Gastroesophageal sphincter (tissue), 4 donors: ENCODE measurements at regions not wholly inside any gene's neighbourhood (a gene's known extent, or its start where the extent isn't known, plus 50 kb on each side); places are given as distances from the start of the nearest gene placed in this dataset.

Experiments used
- ATAC-seq: fragments of 150-250 bp; one replicate; pipeline ENCODE4 v1.9.1; 2016; ENCODE audit warnings: mild to moderate bottlenecking, moderate library complexity
- H3K27ac ChIP-seq, 4 donors: fragments of 200-600 bp; sonication (generic) in 3 of 4; 1 replicate in 3 of 4; 2 replicates in 1 of 4; pipeline ENCODE4 v1.5.1; 2016 to 2019
- H3K27me3 ChIP-seq: fragments of 200-600 bp; sonication (generic); one replicate; pipeline ENCODE4 v1.5.1; 2019
- H3K36me3 ChIP-seq, 2 donors: fragments of 200-600 bp; sonication (generic); one replicate each; pipeline ENCODE4 v1.5.1; 2019; ENCODE audit warnings: control low read depth in 1 of 2
- H3K4me1 ChIP-seq, 3 donors: fragments of 200-600 bp; sonication (generic); 1 replicate in 2 of 3; 2 replicates in 1 of 3; pipeline ENCODE4 v1.5.1; 2016 to 2019; ENCODE audit warnings: control low read depth in 2 of 3
- H3K4me3 ChIP-seq, 2 donors: fragments of 200-600 bp; sonication (generic); one replicate each; pipeline ENCODE4 v1.5.1; 2019; ENCODE audit warnings: mild to moderate bottlenecking in 1 of 2, moderate library complexity in 1 of 2
- H3K9me3 ChIP-seq, 3 donors: fragments of 200-600 bp; sonication (generic); one replicate each; pipeline ENCODE4 v1.5.1; 2017 to 2019; ENCODE audit warnings: control low read depth in 2 of 3
- EP300 ChIP-seq: sonication (generic); formaldehyde crosslinking; IDR thresholded peaks from one replicate; pipeline ENCODE4 v1.6.1; 2017; ENCODE audit warnings: antibody characterized with exemption, mild to moderate bottlenecking
- POLR2A ChIP-seq, 2 donors: fragments of 450-650 bp; IDR thresholded peaks; one replicate each; pipeline ENCODE4 v1.6.1; 2017; ENCODE audit warnings: antibody characterized with exemption in 2 of 2, mild to moderate bottlenecking in 2 of 2, moderate library complexity in 1 of 2
- POLR2AphosphoS5 ChIP-seq: sonication (generic); formaldehyde crosslinking; IDR thresholded peaks from one replicate; pipeline ENCODE4 v1.6.1; 2017; ENCODE audit warnings: antibody characterized with exemption
- WGBS, 2 donors: methylation state at CpG; one replicate each; pipeline ENCODE4 v1.1.5; 2018; ENCODE audit warnings: low coverage in 1 of 2; 5-methylcytosine and 5-hydroxymethylcytosine counted together
- TF ChIP-seq, protein P1 (sequence below), 4 experiments: fragments of 200-600 bp in 2 of 4; fragments of 450-650 bp in 2 of 4; sonication (generic) in 1 of 4; IDR thresholded peaks; one replicate each; pipeline ENCODE4 v1.5.1; 2017 to 2019; ENCODE audit warnings: antibody characterized with exemption in 4 of 4, mild to moderate bottlenecking in 2 of 4, moderate library complexity in 2 of 4

DNA sequence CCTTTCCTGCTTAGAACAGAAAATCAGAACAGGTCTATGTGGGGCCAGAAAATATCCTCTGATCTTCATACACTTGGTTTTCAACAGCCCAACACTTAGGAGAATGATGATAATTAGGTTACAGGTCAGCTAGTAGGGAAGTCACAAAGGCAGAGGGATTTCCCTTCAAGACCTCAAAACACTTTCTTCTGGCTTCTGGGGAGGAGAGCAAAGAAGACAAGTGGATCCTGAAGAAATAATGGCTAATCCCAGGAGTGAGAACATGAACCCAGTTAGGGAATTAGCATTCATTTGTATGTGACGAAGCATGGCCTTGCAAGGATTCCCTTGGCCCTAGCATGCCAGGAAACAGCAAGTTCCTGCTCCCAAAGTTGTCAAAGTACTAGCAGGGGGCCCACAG, 223.3 kb downstream of the BCAT1 start:
- ATAC-seq: no peak

DNA sequence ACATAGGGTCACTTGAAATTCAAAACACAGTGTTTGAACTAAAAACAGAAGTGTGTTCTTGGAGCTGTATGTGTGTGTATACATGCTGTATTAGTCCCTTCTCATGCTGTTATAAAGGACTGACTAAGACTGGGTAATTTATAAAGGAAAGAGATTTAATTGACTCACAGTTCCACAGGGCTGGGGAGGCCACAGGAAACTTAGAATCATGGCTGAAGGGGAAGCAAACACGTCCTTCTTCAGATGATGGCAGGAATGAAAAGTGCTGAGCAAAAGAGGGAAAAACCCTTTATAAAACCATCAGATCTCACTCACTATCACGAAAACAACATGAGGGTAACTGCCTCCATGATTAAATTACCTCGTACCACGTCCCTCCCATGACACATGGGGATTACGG, 224.1 kb downstream of the BCAT1 start:
- H3K27me3 ChIP-seq: no peaks in the 10 kb centered on the region
- H3K4me1 ChIP-seq: no peaks in the 10 kb centered on the region
- 93 to 96% methylated on average over 5 of the region's 5 CpGs for WGBS, 2 donors
- no peak for ATAC-seq
- no peaks in the 10 kb centered on the region for H3K36me3 ChIP-seq
- H3K9me3 ChIP-seq: peaks cover 0 to 5% (median 0%) of the 10 kb centered on the region in 3 donors
- TF ChIP-seq, protein P1, sequence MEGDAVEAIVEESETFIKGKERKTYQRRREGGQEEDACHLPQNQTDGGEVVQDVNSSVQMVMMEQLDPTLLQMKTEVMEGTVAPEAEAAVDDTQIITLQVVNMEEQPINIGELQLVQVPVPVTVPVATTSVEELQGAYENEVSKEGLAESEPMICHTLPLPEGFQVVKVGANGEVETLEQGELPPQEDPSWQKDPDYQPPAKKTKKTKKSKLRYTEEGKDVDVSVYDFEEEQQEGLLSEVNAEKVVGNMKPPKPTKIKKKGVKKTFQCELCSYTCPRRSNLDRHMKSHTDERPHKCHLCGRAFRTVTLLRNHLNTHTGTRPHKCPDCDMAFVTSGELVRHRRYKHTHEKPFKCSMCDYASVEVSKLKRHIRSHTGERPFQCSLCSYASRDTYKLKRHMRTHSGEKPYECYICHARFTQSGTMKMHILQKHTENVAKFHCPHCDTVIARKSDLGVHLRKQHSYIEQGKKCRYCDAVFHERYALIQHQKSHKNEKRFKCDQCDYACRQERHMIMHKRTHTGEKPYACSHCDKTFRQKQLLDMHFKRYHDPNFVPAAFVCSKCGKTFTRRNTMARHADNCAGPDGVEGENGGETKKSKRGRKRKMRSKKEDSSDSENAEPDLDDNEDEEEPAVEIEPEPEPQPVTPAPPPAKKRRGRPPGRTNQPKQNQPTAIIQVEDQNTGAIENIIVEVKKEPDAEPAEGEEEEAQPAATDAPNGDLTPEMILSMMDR (IDR thresholded peaks at IDR 0.05): no peak
- no peak for TF ChIP-seq POLR2AphosphoS5
- TF ChIP-seq EP300: no peak
- TF ChIP-seq POLR2A (IDR thresholded peaks at IDR 0.05): no peak
- H3K27ac ChIP-seq: no peak overlapping the region
- H3K4me3 ChIP-seq: no peak overlapping the region

More for the DNA sequence above, 223.3 kb downstream of the BCAT1 start:
- whole genome bisulfite sequencing, 2 donors: no CpG with 5 or more reads among the region's 1 CpG
- H3K36me3 ChIP-seq: no peaks in the 10 kb centered on the region
- H3K4me3 ChIP-seq: no peak overlapping the region
- H3K27me3 ChIP-seq: no peaks in the 10 kb centered on the region
- no peak overlapping the region for H3K27ac ChIP-seq
- H3K9me3 ChIP-seq: peaks cover 0 to under 1% (median 0%) of the 10 kb centered on the region in 3 donors
- TF ChIP-seq POLR2A (IDR thresholded peaks at IDR 0.05): no peak
- TF ChIP-seq, protein P1 (IDR thresholded peaks at IDR 0.05): no peak
- no peak for TF ChIP-seq POLR2AphosphoS5
- TF ChIP-seq EP300: no peak
- H3K4me1 ChIP-seq: no peaks in the 10 kb centered on the region

GRCh38 chr12:24723759-24724158, 225.1 kb downstream of the BCAT1 start:
- no peak overlapping the region for H3K27ac ChIP-seq
- peaks cover 0 to 5% (median 0%) of the 10 kb centered on the region in 3 donors for H3K9me3 ChIP-seq
- H3K4me3 ChIP-seq: no peak overlapping the region
- H3K4me1 ChIP-seq: no peaks in the 10 kb centered on the region
- TF ChIP-seq POLR2A (IDR thresholded peaks at IDR 0.05): no peak
- no peak for TF ChIP-seq POLR2AphosphoS5
- TF ChIP-seq, protein P1 (IDR thresholded peaks at IDR 0.05): no peak
- TF ChIP-seq EP300: no peak
- no peaks in the 10 kb centered on the region for H3K27me3 ChIP-seq
- H3K36me3 ChIP-seq: no peaks in the 10 kb centered on the region
- ATAC-seq: no peak

- ATAC-seq: no peak
- peaks cover 0 to 5% (median 0%) of the 10 kb centered on the region in 3 donors for H3K9me3 ChIP-seq
- H3K27me3 ChIP-seq: no peaks in the 10 kb centered on the region
- no peak for TF ChIP-seq POLR2AphosphoS5
- TF ChIP-seq EP300: no peak
- TF ChIP-seq, protein P1 (IDR thresholded peaks at IDR 0.05): no peak
- H3K4me1 ChIP-seq: no peaks in the 10 kb centered on the region
- H3K27ac ChIP-seq: no peak overlapping the region
- no peaks in the 10 kb centered on the region for H3K36me3 ChIP-seq
- no peak overlapping the region for H3K4me3 ChIP-seq
These were observed 227.7 kb downstream of the BCAT1 start for GRCh38 chr12:24721191-24721590.

DNA sequence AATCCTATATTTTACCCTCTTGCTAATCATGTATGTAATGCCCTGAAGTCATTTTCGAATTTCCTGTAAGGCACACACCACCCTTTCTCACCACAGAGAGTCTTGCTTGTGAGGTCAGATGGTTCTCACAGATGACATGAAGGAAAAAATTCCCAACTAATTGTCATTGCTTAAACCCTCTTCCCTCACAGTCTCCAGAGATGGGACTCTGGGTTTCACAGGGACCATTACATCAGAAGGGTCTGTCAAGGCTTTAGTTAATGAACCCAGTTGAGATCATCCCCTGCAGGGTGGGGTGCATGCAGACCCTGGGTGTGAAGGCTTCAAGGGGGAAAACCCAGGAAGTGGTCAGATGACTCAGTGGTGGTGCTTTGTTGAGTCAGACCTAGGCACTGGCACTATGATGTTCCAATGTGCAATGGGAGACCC, 229.6 kb downstream of the BCAT1 start:
- WGBS, 2 donors: 89% methylated on average over 1 of the region's 1 CpG; no CpG with 5 or more reads in 1 of the 2 donors
- TF ChIP-seq POLR2AphosphoS5 (no peak), POLR2A (IDR thresholded peaks at IDR 0.05) (no peak), EP300 (no peak)
- TF ChIP-seq, protein P1 (IDR thresholded peaks at IDR 0.05): no peak
- H3K4me3 ChIP-seq: no peak overlapping the region
- H3K4me1 ChIP-seq: no peaks in the 10 kb centered on the region
- no peak overlapping the region for H3K27ac ChIP-seq
- H3K9me3 ChIP-seq: peaks cover 0 to 5% (median 0%) of the 10 kb centered on the region in 3 donors
- ATAC-seq: no peak
- H3K27me3 ChIP-seq: no peaks in the 10 kb centered on the region
- no peaks in the 10 kb centered on the region for H3K36me3 ChIP-seq
